GM23338 (cell line): ENCODE measurements at regions not wholly inside any gene's neighbourhood (a gene's known extent, or its start where the extent isn't known, plus 50 kb on each side); places are given as distances from the start of the nearest gene placed in this dataset.

Experiments used
- ATAC-seq: fragments of 200-7000 bp; cut with Tn5 transposase; 3 replicates; pipeline ENCODE4 v1.9.1; 2020
- DNase-seq: peaks from one replicate; pipeline ENCODE4 v3.0.0-alpha.2; 2015; ENCODE audit warnings: low spot score
- H2AFZ ChIP-seq: fragments of 200-600 bp; sonication (generic); 2 replicates; pipeline ENCODE4 v1.8.0; 2016; ENCODE audit warnings: antibody characterized with exemption, mild to moderate bottlenecking, moderate library complexity
- H3F3A ChIP-seq: fragments of 200-600 bp; sonication (generic); replicated peaks from 2 replicates; pipeline ENCODE4 v1.8.0; 2017; ENCODE audit warnings: antibody characterized with exemption, mixed run types, low read depth
- H3K27ac ChIP-seq: fragments of 200-600 bp; sonication (generic); 2 replicates; pipeline ENCODE4 v1.6.1; 2016; ENCODE audit warnings: low read depth
- H3K27me3 ChIP-seq: fragments of 200-600 bp; sonication (generic); 2 replicates; pipeline ENCODE4 v1.8.0; 2016; ENCODE audit warnings: mild to moderate bottlenecking, mixed run types, moderate library complexity; ENCODE audit not compliant: insufficient read depth
- H3K36me3 ChIP-seq: fragments of 200-600 bp; sonication (generic); 2 replicates; pipeline ENCODE4 v1.8.0; 2016; ENCODE audit warnings: mild to moderate bottlenecking; ENCODE audit not compliant: insufficient read depth
- H3K4me1 ChIP-seq: fragments of 200-600 bp; sonication (generic); 2 replicates; pipeline ENCODE4 v1.8.0; 2016; ENCODE audit warnings: mild to moderate bottlenecking, moderate library complexity; ENCODE audit not compliant: insufficient read depth
- H3K4me2 ChIP-seq: fragments of 200-600 bp; sonication (generic); 2 replicates; pipeline ENCODE4 v1.7.1; 2017; ENCODE audit warnings: mixed run types
- H3K4me3 ChIP-seq: fragments of 200-600 bp; sonication (generic); 2 replicates; pipeline ENCODE4 v1.6.1; 2016; ENCODE audit warnings: mixed run types
- H3K79me2 ChIP-seq: fragments of 200-600 bp; sonication (generic); replicated peaks from 2 replicates; pipeline ENCODE4 v1.8.0; 2017; ENCODE audit warnings: mild to moderate bottlenecking; ENCODE audit not compliant: insufficient read depth
- H3K9me2 ChIP-seq: fragments of 200-600 bp; sonication (generic); 2 replicates; pipeline ENCODE4 v1.8.0; 2017; ENCODE audit not compliant: insufficient read depth
- H4K20me1 ChIP-seq: fragments of 200-600 bp; sonication (generic); replicated peaks from 2 replicates; pipeline ENCODE4 v1.8.0; 2017; ENCODE audit warnings: mild to moderate bottlenecking; ENCODE audit not compliant: insufficient read depth
- H3K27ac Mint-ChIP-seq: 2 replicates; pipeline ENCODE4 v1.8.0; 2020; ENCODE audit warnings: inconsistent platforms, mild to moderate bottlenecking, moderate library complexity, mixed read lengths
- H3K27me3 Mint-ChIP-seq: 3 replicates; pipeline ENCODE4 v1.8.0; 2022; ENCODE audit warnings: low read depth, mild to moderate bottlenecking, moderate library complexity, mixed read lengths, inconsistent platforms; ENCODE audit not compliant: insufficient read depth, poor library complexity
- H3K36me3 Mint-ChIP-seq: 3 replicates; pipeline ENCODE4 v1.8.0; 2021; ENCODE audit warnings: low read depth, mild to moderate bottlenecking, inconsistent platforms, moderate library complexity, mixed read lengths
- H3K4me1 Mint-ChIP-seq: 3 replicates; pipeline ENCODE4 v1.8.0; 2020; ENCODE audit warnings: mild to moderate bottlenecking, inconsistent platforms, mixed read lengths
- H3K4me3 Mint-ChIP-seq: 3 replicates; pipeline ENCODE4 v1.8.0; 2021; ENCODE audit warnings: moderate library complexity, mild to moderate bottlenecking, inconsistent platforms, mixed read lengths
- H3K9me3 Mint-ChIP-seq: 3 replicates; pipeline ENCODE4 v1.8.0; 2020; ENCODE audit warnings: moderate library complexity, mild to moderate bottlenecking, inconsistent platforms, mixed read lengths
- CREB1 ChIP-seq: fragments of 250-450 bp; sonication (Bioruptor Pico); IDR thresholded peaks from 2 replicates; pipeline ENCODE4 v1.5.0; 2020; ENCODE audit warnings: low read depth, mild to moderate bottlenecking, moderate library complexity
- CTCF ChIP-seq, 2 experiments: fragments of 200-600 bp in 1 of 2; sonication (generic) in 1 of 2; conservative IDR thresholded peaks; 2 replicates each; pipeline versions ENCODE4 v1.5.1 to v1.6.1; 2016 to 2017; ENCODE audit warnings: antibody characterized with exemption in 2 of 2, low read depth in 2 of 2, mild to moderate bottlenecking in 2 of 2, moderate library complexity in 1 of 2
- EZH2 ChIP-seq: fragments of 200-600 bp; sonication (generic); IDR thresholded peaks from one replicate; pipeline ENCODE4 v1.8.0; 2017; ENCODE audit warnings: antibody characterized with exemption, mild to moderate bottlenecking, low read depth; ENCODE audit not compliant: unreplicated experiment
- JUNB ChIP-seq: IDR thresholded peaks from one replicate; pipeline ENCODE4 v1.6.1; 2016; ENCODE audit warnings: antibody characterized with exemption; ENCODE audit not compliant: unreplicated experiment
- POLR2AphosphoS5 ChIP-seq: IDR thresholded peaks from 2 replicates; pipeline ENCODE4 v1.6.1; 2016; ENCODE audit warnings: antibody characterized with exemption, low read depth
- STAT1 ChIP-seq: IDR thresholded peaks from one replicate; pipeline ENCODE4 v1.6.1; 2016; ENCODE audit warnings: antibody characterized with exemption; ENCODE audit not compliant: unreplicated experiment
- ZNF462 ChIP-seq: fragments of 250-450 bp; sonication (Bioruptor Pico); IDR thresholded peaks from 2 replicates; pipeline ENCODE4 v1.5.0; 2020; ENCODE audit warnings: mild to moderate bottlenecking, moderate library complexity
- TF ChIP-seq, protein P1 (sequence below): IDR thresholded peaks from 2 replicates; pipeline ENCODE4 v1.6.1; 2016; ENCODE audit warnings: antibody characterized with exemption

- no peak overlapping the region for H3K27ac Mint-ChIP-seq
- H4K20me1 ChIP-seq: no peaks in the 10 kb centered on the region
- TF ChIP-seq STAT1: no peak
- no peak for TF ChIP-seq POLR2AphosphoS5
- H3K36me3 ChIP-seq: no peaks in the 10 kb centered on the region
- H3K4me1 ChIP-seq: no peaks in the 10 kb centered on the region
- H3F3A ChIP-seq: no peaks in the 10 kb centered on the region
- H3K4me1 Mint-ChIP-seq: peaks cover 6% of the 10 kb centered on the region
- no peak overlapping the region for H3K27ac ChIP-seq
- no peak overlapping the region for H2AFZ ChIP-seq
- no peak overlapping the region for H3K4me3 Mint-ChIP-seq
- H3K79me2 ChIP-seq: no peaks in the 10 kb centered on the region
- H3K36me3 Mint-ChIP-seq: no peaks in the 10 kb centered on the region
- no peaks in the 10 kb centered on the region for H3K27me3 Mint-ChIP-seq
- H3K9me2 ChIP-seq: no peaks in the 10 kb centered on the region
- ATAC-seq: no peak
- H3K27me3 ChIP-seq: no peaks in the 10 kb centered on the region
- H3K4me2 ChIP-seq: no peak overlapping the region
- no peak for DNase-seq
- no peak overlapping the region for H3K4me3 ChIP-seq
- H3K9me3 Mint-ChIP-seq: no peaks in the 10 kb centered on the region
Observed at GRCh38 chr4:177802162-177802561, 359.9 kb upstream of the AGA start.

DNA sequence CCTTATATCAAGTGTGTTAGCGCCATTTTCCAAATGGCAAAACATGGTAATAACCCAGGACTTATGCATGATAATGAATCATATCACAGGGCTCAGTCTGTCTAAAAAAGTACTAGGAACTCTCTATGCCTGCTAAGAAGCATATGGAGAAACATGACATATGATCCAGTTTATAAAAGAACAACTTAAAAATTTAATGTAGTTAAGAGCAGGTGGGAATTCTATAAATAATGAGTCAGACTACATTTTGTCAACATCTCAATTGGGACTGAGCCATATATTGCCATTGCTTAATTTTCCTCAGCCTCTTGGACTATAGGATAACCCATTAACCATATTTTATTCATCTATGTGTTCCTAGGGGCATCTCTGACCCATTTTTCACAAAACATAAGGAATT lies 360.4 kb upstream of the AGA start:
- H3K27me3 Mint-ChIP-seq: no peaks in the 10 kb centered on the region
- no peaks in the 10 kb centered on the region for H3K4me1 ChIP-seq
- no peaks in the 10 kb centered on the region for H3K27me3 ChIP-seq
- H3K4me2 ChIP-seq: no peak overlapping the region
- no peaks in the 10 kb centered on the region for H3K79me2 ChIP-seq
- no peak overlapping the region for H3K4me3 ChIP-seq
- H3K4me1 Mint-ChIP-seq: peaks cover 6% of the 10 kb centered on the region
- TF ChIP-seq, protein P1, sequence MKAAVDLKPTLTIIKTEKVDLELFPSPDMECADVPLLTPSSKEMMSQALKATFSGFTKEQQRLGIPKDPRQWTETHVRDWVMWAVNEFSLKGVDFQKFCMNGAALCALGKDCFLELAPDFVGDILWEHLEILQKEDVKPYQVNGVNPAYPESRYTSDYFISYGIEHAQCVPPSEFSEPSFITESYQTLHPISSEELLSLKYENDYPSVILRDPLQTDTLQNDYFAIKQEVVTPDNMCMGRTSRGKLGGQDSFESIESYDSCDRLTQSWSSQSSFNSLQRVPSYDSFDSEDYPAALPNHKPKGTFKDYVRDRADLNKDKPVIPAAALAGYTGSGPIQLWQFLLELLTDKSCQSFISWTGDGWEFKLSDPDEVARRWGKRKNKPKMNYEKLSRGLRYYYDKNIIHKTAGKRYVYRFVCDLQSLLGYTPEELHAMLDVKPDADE: no peak
- TF ChIP-seq EZH2: no peak
- TF ChIP-seq CREB1 (CRISPR knock-in tag): no peak
- TF ChIP-seq POLR2AphosphoS5: no peak
- TF ChIP-seq ZNF462 (CRISPR knock-in tag): no peak
- TF ChIP-seq CTCF (conservative IDR thresholded peaks at IDR 0.05; ENCODE audit: low read depth in 2 of 2): no peak
- no peak for TF ChIP-seq JUNB
- H4K20me1 ChIP-seq: no peaks in the 10 kb centered on the region
- no peak overlapping the region for H3K4me3 Mint-ChIP-seq
- no peaks in the 10 kb centered on the region for H3K9me3 Mint-ChIP-seq
- H3K27ac ChIP-seq: no peak overlapping the region
- DNase-seq (no peak), ATAC-seq (no peak)
- H3K36me3 Mint-ChIP-seq: no peaks in the 10 kb centered on the region
- no peaks in the 10 kb centered on the region for H3K9me2 ChIP-seq
- no peak overlapping the region for H3K27ac Mint-ChIP-seq
- no peaks in the 10 kb centered on the region for H3F3A ChIP-seq
- H3K36me3 ChIP-seq: no peaks in the 10 kb centered on the region
- no peak overlapping the region for H2AFZ ChIP-seq
